Spleen (tissue), 11 donors: ENCODE measurements at regions not wholly inside any gene's neighbourhood (a gene's known extent, or its start where the extent isn't known, plus 50 kb on each side); places are given as distances from the start of the nearest gene placed in this dataset.

Experiments used
- DNase-seq: peaks from one replicate; pipeline ENCODE4 v3.0.0-alpha.2; 2020
- H3K27ac ChIP-seq, 8 donors: fragments of 200-600 bp; sonication (generic) in 7 of 8; 1 replicate in 4 of 8; 2 replicates in 4 of 8; pipeline versions ENCODE4 v1.5.0 to v1.8.0; 2016 to 2021; ENCODE audit warnings: inconsistent platforms in 4 of 8, mild to moderate bottlenecking in 4 of 8, moderate library complexity in 1 of 8
- H3K27me3 ChIP-seq, 7 donors: fragments of 200-600 bp; sonication (generic) in 6 of 7; replicated peaks in 1 of 7; 1 replicate in 4 of 7; 2 replicates in 3 of 7; pipeline versions ENCODE4 v1.5.0 to v1.8.0; 2016 to 2021; ENCODE audit warnings: inconsistent platforms in 3 of 7, mild to moderate bottlenecking in 1 of 7
- H3K36me3 ChIP-seq, 6 donors: fragments of 200-600 bp; sonication (generic) in 5 of 6; 1 replicate in 4 of 6; 2 replicates in 2 of 6; pipeline versions ENCODE4 v1.5.0 to v1.8.0; 2016 to 2021; ENCODE audit warnings: inconsistent platforms in 2 of 6
- H3K4me1 ChIP-seq, 6 donors: fragments of 200-600 bp; sonication (generic) in 5 of 6; 1 replicate in 3 of 6; 2 replicates in 3 of 6; pipeline versions ENCODE4 v1.5.0 to v1.8.0; 2016 to 2021; ENCODE audit warnings: inconsistent platforms in 3 of 6
- H3K4me3 ChIP-seq, 8 donors: fragments of 200-600 bp; sonication (generic) in 7 of 8; 1 replicate in 4 of 8; 2 replicates in 4 of 8; pipeline versions ENCODE4 v1.5.0 to v1.8.0; 2016 to 2021; ENCODE audit warnings: inconsistent platforms in 4 of 8, mild to moderate bottlenecking in 4 of 8, moderate library complexity in 2 of 8
- H3K9me3 ChIP-seq, 8 donors: fragments of 200-600 bp; sonication (generic) in 7 of 8; 1 replicate in 4 of 8; 2 replicates in 4 of 8; pipeline versions ENCODE4 v1.5.0 to v1.8.0; 2016 to 2021; ENCODE audit warnings: inconsistent platforms in 4 of 8
- CTCF ChIP-seq, 11 experiments: fragments of 200-600 bp in 7 of 11; fragments of 450-650 bp in 4 of 11; sonication (generic) in 4 of 11; IDR thresholded peaks in 8 of 11; conservative IDR thresholded peaks in 3 of 11; 1 replicate in 7 of 11; 2 replicates in 4 of 11; pipeline versions ENCODE4 v1.4.0 to v1.8.0; 2016 to 2021; ENCODE audit warnings: antibody characterized with exemption in 11 of 11, inconsistent platforms in 4 of 11, mild to moderate bottlenecking in 1 of 11
- POLR2A ChIP-seq, 3 donors: fragments of 450-650 bp; IDR thresholded peaks; one replicate each; pipeline ENCODE4 v1.5.1; 2017; ENCODE audit warnings: antibody characterized with exemption in 3 of 3, mild to moderate bottlenecking in 1 of 3
- POLR2AphosphoS5 ChIP-seq, 3 donors: sonication (generic); formaldehyde crosslinking; IDR thresholded peaks; one replicate each; pipeline ENCODE4 v1.5.1; 2017; ENCODE audit warnings: antibody characterized with exemption in 3 of 3
- WGBS, 5 donors: extraction: QIAGEN DNeasy Blood & Tissue Kit in 3 of 5; methylation state at CpG; one replicate each; pipeline versions ENCODE4 v1.1.5 to v1.1.7; 2013 to 2018; 5-methylcytosine and 5-hydroxymethylcytosine counted together
- intact Hi-C: fragments of 100-400 bp; cut with DNase I; formaldehyde crosslinking; loops from one replicate; pipeline ENCODE4 v1.15.0; 2023; ENCODE audit warnings: low total_unique reads
- donor health status: healthy with polysubstance abuse.
- donor health status: DM: no; HTN: no; CAD: no; lungs with moderate emphysema.
- donor health status: DM: no; HTN: no; CAD: no.
- donor health status: Bipolar disorder and iron deficiency.
- donor health status: healthy.
- donor health status: DM: no; HTN: no; CAD: no.
- donor health status: DM: yes; HTN: yes; CAD: no.

GRCh38 chr2:175393851-175394250, 212.3 kb upstream of the ATP5MC3 start:
- TF ChIP-seq CTCF (IDR thresholded peaks at IDR 0.05 in 8 of 11, conservative IDR thresholded peaks at IDR 0.05 in 3 of 11) (no peak), POLR2AphosphoS5 (IDR thresholded peaks at IDR 0.05) (no peak), POLR2A (IDR thresholded peaks at IDR 0.05) (no peak)
- Histone ChIP-seq H3K36me3 (no peaks in the 10 kb centered on the region), H3K9me3 (peaks cover 0 to under 1% (median 0%) of the 10 kb centered on the region in 8 donors), H3K4me3 (no peak overlapping the region), H3K27me3 (peaks cover 0 to 1% (median 0%) of the 10 kb centered on the region in 7 donors), H3K27ac (no peak overlapping the region), H3K4me1 (no peaks in the 10 kb centered on the region)
- intact Hi-C loops: no loop called here
- no peak for DNase-seq
- 78 to 98% (median 93%) methylated on average over 1 of the region's 1 CpG for WGBS, 5 donors

GRCh38 chr2:175383286-175383685, 201.8 kb upstream of the ATP5MC3 start:
- H3K9me3 ChIP-seq: peaks cover 0 to 39% (median 35%) of the 10 kb centered on the region in 8 donors
- WGBS, 5 donors: 16 to 39% (median 27%) methylated on average over 2 of the region's 2 CpGs
- no peaks in the 10 kb centered on the region for H3K36me3 ChIP-seq
- no peak for TF ChIP-seq POLR2A (IDR thresholded peaks at IDR 0.05)
- TF ChIP-seq POLR2AphosphoS5 (IDR thresholded peaks at IDR 0.05): no peak
- TF ChIP-seq CTCF (IDR thresholded peaks at IDR 0.05 in 8 of 11, conservative IDR thresholded peaks at IDR 0.05 in 3 of 11): no peak
- H3K27ac ChIP-seq: no peak overlapping the region
- DNase-seq: no peak
- H3K4me3 ChIP-seq: no peak overlapping the region
- peaks cover 0 to 24% (median 0%) of the 10 kb centered on the region in 7 donors for H3K27me3 ChIP-seq
- H3K4me1 ChIP-seq: no peaks in the 10 kb centered on the region
- intact Hi-C loops: no loop called here

- intact Hi-C loops: no loop called here
- Histone ChIP-seq H3K9me3 (no peaks in the 10 kb centered on the region), H3K27ac (peak overlapping the region in 4 of 8 donors; percentile 23 to 57 (median 42)), H3K4me1 (peaks cover 0 to 25% (median 4%) of the 10 kb centered on the region in 6 donors), H3K4me3 (no peak overlapping the region), H3K36me3 (no peaks in the 10 kb centered on the region), H3K27me3 (peaks cover 0 to 17% (median 0%) of the 10 kb centered on the region in 7 donors)
- WGBS, 5 donors: 58 to 83% (median 75%) methylated on average over 1 of the region's 1 CpG
- no peak for DNase-seq
- TF ChIP-seq POLR2AphosphoS5 (IDR thresholded peaks at IDR 0.05): no peak
- TF ChIP-seq POLR2A (IDR thresholded peaks at IDR 0.05): no peak
- TF ChIP-seq CTCF (IDR thresholded peaks at IDR 0.05 in 8 of 11, conservative IDR thresholded peaks at IDR 0.05 in 3 of 11): no peak
Observed at GRCh38 chr2:175373729-175374128, 192.2 kb upstream of the ATP5MC3 start.

- DNase-seq: no peak
- peak overlapping the region in 4 of 8 donors; percentile 23 to 57 (median 42) for H3K27ac ChIP-seq
- WGBS, 5 donors: 7 to 21% (median 11%) methylated on average over 8 of the region's 8 CpGs
- no peaks in the 10 kb centered on the region for H3K36me3 ChIP-seq
- TF ChIP-seq POLR2AphosphoS5 (IDR thresholded peaks at IDR 0.05): no peak
- no peak for TF ChIP-seq POLR2A (IDR thresholded peaks at IDR 0.05)
- TF ChIP-seq CTCF (IDR thresholded peaks at IDR 0.05 in 8 of 11, conservative IDR thresholded peaks at IDR 0.05 in 3 of 11): no peak
- no peaks in the 10 kb centered on the region for H3K9me3 ChIP-seq
- no peak overlapping the region for H3K4me3 ChIP-seq
- intact Hi-C loops: no loop called here
- H3K27me3 ChIP-seq: peaks cover 0 to 25% (median 0%) of the 10 kb centered on the region in 7 donors
- H3K4me1 ChIP-seq: peaks cover 0 to 25% (median 4%) of the 10 kb centered on the region in 6 donors
Observed at GRCh38 chr2:175372704-175373701, 191.5 kb upstream of the ATP5MC3 start.
